RWPE1 (cell line): ENCODE measurements at regions not wholly inside any gene's neighbourhood (a gene's known extent, or its start where the extent isn't known, plus 50 kb on each side); places are given as distances from the start of the nearest gene placed in this dataset.
A peak's percentile ranks its signal among the peaks of the same experiment; 100 is the strongest.

Experiments
- CTCF ChIA-PET: fragments of 350-600 bp; sonication (Branson Sonifier 250); formaldehyde crosslinking; extraction: SDS; loops from one replicate; lab custom pipeline; 2021; lab: Yijun Ruan, JAX
- POLR2A ChIA-PET: fragments of 400-600 bp; formaldehyde crosslinking; extraction: SDS; loops from one replicate; lab custom pipeline; 2020; ENCODE audit warnings: antibody characterized with exemption; ENCODE audit not compliant: low non-redundant PET; lab: Yijun Ruan, JAX
- DNase-seq: peaks from one replicate; pipeline ENCODE4 v3.0.0; 2012; ENCODE audit warnings: low spot score
- H3K27ac ChIP-seq: fragments of 450-650 bp; 2 replicates; pipeline ENCODE4 v1.5.1; 2017
- CTCF ChIP-seq: fragments of 450-650 bp; conservative IDR thresholded peaks from 2 replicates; pipeline ENCODE4 v1.5.1; 2017; ENCODE audit warnings: low read depth, mild to moderate bottlenecking

- TF ChIP-seq CTCF = no peak
- no peak overlapping the region for H3K27ac ChIP-seq
- DNase-seq = no peak
- CTCF ChIA-PET = interaction anchor here (0.6 kb wide), 1 partner anchor 299 kb away, joined by 6 read pairs; no protein-coding TSS in a partner anchor
- POLR2A ChIA-PET = no interaction called here
These were observed 164.8 kb upstream of the DYNLRB2 start for GRCh38 chr16:80375973-80376372.

GRCh38 chr16:80375513-80375912, 165.3 kb upstream of the DYNLRB2 start:
- no peak for DNase-seq
- POLR2A ChIA-PET = no interaction called here
- CTCF ChIA-PET = no interaction called here
- TF ChIP-seq CTCF = no peak
- no peak overlapping the region for H3K27ac ChIP-seq

- TF ChIP-seq CTCF = no peak
- no peak overlapping the region for H3K27ac ChIP-seq
- DNase-seq = no peak
- POLR2A ChIA-PET = no interaction called here
- CTCF ChIA-PET = interaction anchor here (0.7 to 1.2 kb wide), 2 partner anchors 16 to 103 kb away, joined by 3 read pairs; no protein-coding TSS in a partner anchor
These were observed 168.5 kb upstream of the DYNLRB2 start for GRCh38 chr16:80372341-80372740.

GRCh38 chr16:80369138-80369958, 171.4 kb upstream of the DYNLRB2 start:
- ChIA-PET POLR2A (no interaction called here), CTCF (interaction anchor here (0.6 to 1.0 kb wide), 8 partner anchors 9 to 941 kb away, joined by 3 to 5 read pairs (median 3); no protein-coding TSS in a partner anchor)
- no peak overlapping the region for H3K27ac ChIP-seq
- DNase-seq = peak; percentile 42
- TF ChIP-seq CTCF = peak; percentile 51

- TF ChIP-seq CTCF = no peak
- POLR2A ChIA-PET = no interaction called here
- no peak for DNase-seq
- H3K27ac ChIP-seq = no peak overlapping the region
- CTCF ChIA-PET = interaction anchor here (0.6 kb wide), 2 partner anchors 12 to 307 kb away, joined by 3 to 4 read pairs; no protein-coding TSS in a partner anchor
These were observed 173.6 kb upstream of the DYNLRB2 start for GRCh38 chr16:80367037-80367658.

- no peak for TF ChIP-seq CTCF
- CTCF ChIA-PET = no interaction called here
- DNase-seq = no peak
- POLR2A ChIA-PET = no interaction called here
- H3K27ac ChIP-seq = no peak overlapping the region
These were observed 174.8 kb upstream of the DYNLRB2 start for GRCh38 chr16:80366023-80366422.
